IPS DF 6.9 (cell line): ENCODE measurements at regions not wholly inside any gene's neighbourhood (a gene's known extent, or its start where the extent isn't known, plus 50 kb on each side); places are given as distances from the start of the nearest gene placed in this dataset.

Source experiments
- DNase-seq: peaks from one replicate; pipeline ENCODE4 v3.0.0-alpha.2; 2013; ENCODE audit warnings: low read depth, low spot score
- H3K27ac ChIP-seq: one replicate; pipeline ENCODE4 v1.5.1; 2013; ENCODE audit warnings: low read length, control low read depth
- H3K27me3 ChIP-seq: 2 replicates; pipeline ENCODE4 v1.6.1; 2013; ENCODE audit warnings: mild to moderate bottlenecking, low read length; ENCODE audit not compliant: control insufficient read depth, insufficient read depth
- H3K36me3 ChIP-seq: 2 replicates; pipeline ENCODE4 v1.6.1; 2013; ENCODE audit warnings: low read length; ENCODE audit not compliant: control insufficient read depth, insufficient read depth
- H3K4me1 ChIP-seq: 2 replicates; pipeline ENCODE4 v1.6.1; 2013; ENCODE audit warnings: low read length; ENCODE audit not compliant: control insufficient read depth, insufficient read depth
- H3K4me3 ChIP-seq: 2 replicates; pipeline ENCODE4 v1.5.1; 2013; ENCODE audit warnings: mild to moderate bottlenecking, low read length
- H3K9me3 ChIP-seq: 2 replicates; pipeline ENCODE4 v1.6.1; 2013; ENCODE audit warnings: low read length, inconsistent platforms; ENCODE audit not compliant: control insufficient read depth, insufficient read depth
- WGBS: extraction: QIAGEN DNeasy Blood & Tissue Kit; methylation state at CpG from one replicate; pipeline ENCODE4 v1.1.7; 2013; ENCODE audit warnings: mixed read lengths, missing lambda C conversion rate; ENCODE audit not compliant: insufficient read length, insufficient coverage; 5-methylcytosine and 5-hydroxymethylcytosine counted together

DNA sequence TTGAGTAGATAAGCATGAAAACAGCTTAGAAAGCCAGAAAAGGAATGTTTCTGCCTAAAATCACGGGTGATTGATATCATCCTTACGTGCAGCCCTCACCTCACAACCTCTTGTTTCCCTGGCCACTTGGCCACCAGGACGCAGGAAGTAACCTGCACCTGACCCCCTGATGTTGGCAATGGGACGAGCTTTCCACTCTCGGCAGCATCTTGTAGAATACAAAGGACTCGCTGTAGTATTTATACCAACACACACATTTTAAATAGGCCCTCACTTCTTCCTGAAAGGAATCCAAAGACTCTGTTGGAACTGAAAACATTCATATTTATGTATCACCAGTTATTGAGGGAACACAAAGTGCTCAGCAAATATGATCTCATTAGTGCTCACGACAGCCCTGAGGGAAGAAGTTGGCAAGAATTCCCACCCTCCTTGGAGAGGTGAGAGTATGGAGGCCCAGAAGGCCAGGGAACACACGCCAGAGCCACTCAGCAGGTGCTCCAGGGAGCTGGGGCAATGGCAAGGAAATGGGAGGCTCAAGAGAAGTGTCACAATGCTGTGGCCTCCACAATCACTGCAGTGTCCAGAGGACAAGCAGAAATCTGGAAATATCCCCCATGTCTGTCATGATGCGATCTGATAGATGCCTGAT, 103.3 kb upstream of the KIT start:
- no peaks in the 10 kb centered on the region for H3K27me3 ChIP-seq
- no peak for DNase-seq
- no peak overlapping the region for H3K4me3 ChIP-seq
- H3K4me1 ChIP-seq, result no peaks in the 10 kb centered on the region
- no peak overlapping the region for H3K27ac ChIP-seq
- no peaks in the 10 kb centered on the region for H3K9me3 ChIP-seq
- H3K36me3 ChIP-seq, result no peaks in the 10 kb centered on the region
- no CpG with 5 or more reads among the region's 9 CpGs for WGBS

DNA sequence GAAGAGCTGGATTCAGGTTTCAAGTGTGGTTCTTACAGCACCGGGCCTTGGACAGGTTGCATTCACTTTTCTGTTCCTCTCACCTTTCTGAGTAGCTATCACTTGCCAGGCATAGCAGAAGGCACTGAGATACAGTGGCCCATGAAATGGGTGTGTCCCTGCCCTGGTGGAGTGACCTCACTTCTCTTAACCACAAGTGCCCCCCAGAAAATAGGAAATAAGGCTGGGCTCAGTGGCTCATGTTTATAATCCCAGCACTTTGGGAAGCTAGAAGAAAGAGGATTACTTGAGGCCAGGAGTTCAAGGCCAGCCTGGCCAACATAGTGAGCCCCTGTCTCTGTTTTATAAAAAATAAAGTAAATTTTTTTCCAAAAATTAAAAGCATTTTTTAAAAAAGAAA, 101.7 kb upstream of the KIT start:
- Histone ChIP-seq H3K36me3 (no peaks in the 10 kb centered on the region), H3K9me3 (no peaks in the 10 kb centered on the region), H3K27ac (no peak overlapping the region), H3K4me1 (no peaks in the 10 kb centered on the region), H3K4me3 (no peak overlapping the region), H3K27me3 (no peaks in the 10 kb centered on the region)
- no peak for DNase-seq
- WGBS, result no CpG with 5 or more reads among the region's 1 CpG

DNA sequence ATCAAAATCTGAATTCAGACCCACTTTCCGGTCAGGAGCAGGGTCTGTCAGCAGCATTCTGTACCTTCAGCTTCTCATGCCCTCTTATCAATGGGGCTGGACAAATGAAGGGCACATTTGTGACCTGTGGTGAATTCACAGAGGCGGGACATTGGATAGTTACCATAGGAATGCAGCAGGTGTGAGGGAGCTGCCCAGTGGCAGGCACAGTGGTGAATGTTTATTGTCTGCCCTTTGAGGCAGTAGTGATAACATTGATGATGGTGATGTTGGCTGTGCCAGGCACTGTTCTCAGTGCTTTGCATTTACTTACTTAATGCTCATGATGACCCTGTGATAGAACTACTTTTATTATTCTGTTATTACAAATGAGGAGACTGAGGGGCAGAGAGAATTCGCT, 101.2 kb upstream of the KIT start:
- Histone ChIP-seq H3K27ac (no peak overlapping the region), H3K36me3 (no peaks in the 10 kb centered on the region), H3K27me3 (no peaks in the 10 kb centered on the region), H3K9me3 (no peaks in the 10 kb centered on the region), H3K4me3 (no peak overlapping the region), H3K4me1 (no peaks in the 10 kb centered on the region)
- WGBS, result no CpG with 5 or more reads among the region's 3 CpGs
- no peak for DNase-seq

DNA sequence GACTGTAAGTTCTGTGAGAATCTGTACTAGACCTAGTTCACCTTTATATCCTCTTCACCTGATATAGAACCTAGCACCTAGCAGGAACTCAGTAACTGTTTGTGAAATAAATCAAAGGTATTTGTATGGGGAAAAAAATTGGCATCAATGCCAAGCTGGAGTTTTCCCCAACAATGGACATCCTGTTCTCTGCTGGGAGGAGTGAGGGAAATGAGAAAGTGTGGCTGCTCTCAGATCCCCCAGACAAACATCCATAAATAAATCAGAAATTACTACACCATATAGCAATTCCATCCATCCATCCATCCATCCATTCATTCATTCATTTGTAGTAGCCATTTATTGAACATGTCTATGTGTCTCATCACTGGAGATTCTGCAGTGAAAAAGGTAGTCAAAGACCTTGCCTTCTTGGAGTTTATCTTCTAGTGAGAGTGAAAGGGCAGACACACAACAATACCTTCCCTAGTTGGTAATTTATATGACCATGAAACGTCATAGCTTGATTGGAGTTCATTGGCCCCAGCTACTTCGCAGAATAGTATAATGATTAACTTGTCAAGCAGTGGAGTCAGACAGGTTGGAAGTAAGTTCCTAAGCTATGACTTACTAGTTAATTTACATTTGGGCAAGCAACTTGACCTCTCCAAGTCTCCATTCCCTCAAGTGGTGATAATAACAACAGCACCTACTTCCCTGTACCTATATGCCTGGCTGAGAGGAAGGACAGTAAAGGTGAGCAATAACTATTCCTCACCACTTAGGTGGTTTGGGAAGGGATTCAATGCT, 98.7 kb upstream of the KIT start:
- no CpG with 5 or more reads among the region's 2 CpGs for WGBS
- no peak for DNase-seq

DNA sequence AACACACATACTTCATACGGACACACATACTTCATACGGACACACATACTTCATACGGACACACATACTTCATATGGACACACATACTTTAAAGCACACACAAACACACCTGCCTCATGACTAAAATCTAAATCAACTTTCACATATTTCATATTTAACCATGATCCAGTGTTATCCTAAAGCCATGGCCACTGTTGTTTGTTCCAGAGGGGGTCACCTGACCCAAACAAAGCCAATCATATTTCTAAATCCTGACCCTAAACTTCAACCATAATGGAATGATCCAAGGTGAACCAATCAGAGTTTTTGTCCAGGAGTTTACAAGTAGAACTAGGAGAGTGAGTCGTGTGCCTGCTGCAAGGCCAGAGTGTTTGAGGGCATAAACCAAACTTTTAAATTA, 97.2 kb upstream of the KIT start:
- Histone ChIP-seq H3K36me3 (no peaks in the 10 kb centered on the region), H3K4me3 (no peak overlapping the region), H3K27me3 (no peaks in the 10 kb centered on the region), H3K27ac (no peak overlapping the region), H3K4me1 (peaks cover 2% of the 10 kb centered on the region; the same call in 1 of the 2 replicates), H3K9me3 (no peaks in the 10 kb centered on the region)
- WGBS, result no CpG with 5 or more reads among the region's 4 CpGs
- DNase-seq, result no peak

More for the DNA sequence above, 98.7 kb upstream of the KIT start:
- Histone ChIP-seq H3K27ac (no peak overlapping the region), H3K4me3 (no peak overlapping the region), H3K4me1 (peaks cover 2% of the 10 kb centered on the region; the same call in 1 of the 2 replicates), H3K36me3 (no peaks in the 10 kb centered on the region), H3K9me3 (no peaks in the 10 kb centered on the region), H3K27me3 (no peaks in the 10 kb centered on the region)

DNA sequence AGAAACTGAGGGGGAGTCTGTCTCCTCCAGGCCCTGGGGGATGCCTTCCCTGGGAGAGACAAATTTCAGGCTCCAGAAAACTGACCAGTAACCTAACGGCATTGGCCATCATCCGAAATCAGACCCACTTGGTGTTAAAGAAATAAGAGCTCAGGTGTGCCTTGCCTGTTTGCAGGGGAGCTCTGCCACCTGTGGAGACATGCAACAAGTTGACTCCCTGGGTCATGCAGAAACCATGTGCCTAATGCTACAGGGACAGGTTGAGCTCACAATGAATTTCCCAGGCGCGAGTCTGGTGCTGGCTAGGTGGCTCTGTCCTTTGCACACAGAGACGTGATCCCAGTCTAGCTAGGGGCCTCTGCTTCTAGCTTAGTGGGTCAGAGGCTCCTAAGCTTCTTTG, 95.8 kb upstream of the KIT start:
- no peaks in the 10 kb centered on the region for H3K36me3 ChIP-seq
- H3K9me3 ChIP-seq, result no peaks in the 10 kb centered on the region
- no peak overlapping the region for H3K4me3 ChIP-seq
- H3K4me1 ChIP-seq, result peaks cover 2% of the 10 kb centered on the region; the same call in 1 of the 2 replicates
- no peaks in the 10 kb centered on the region for H3K27me3 ChIP-seq
- DNase-seq, result no peak
- WGBS, result no CpG with 5 or more reads among the region's 5 CpGs
- no peak overlapping the region for H3K27ac ChIP-seq

DNA sequence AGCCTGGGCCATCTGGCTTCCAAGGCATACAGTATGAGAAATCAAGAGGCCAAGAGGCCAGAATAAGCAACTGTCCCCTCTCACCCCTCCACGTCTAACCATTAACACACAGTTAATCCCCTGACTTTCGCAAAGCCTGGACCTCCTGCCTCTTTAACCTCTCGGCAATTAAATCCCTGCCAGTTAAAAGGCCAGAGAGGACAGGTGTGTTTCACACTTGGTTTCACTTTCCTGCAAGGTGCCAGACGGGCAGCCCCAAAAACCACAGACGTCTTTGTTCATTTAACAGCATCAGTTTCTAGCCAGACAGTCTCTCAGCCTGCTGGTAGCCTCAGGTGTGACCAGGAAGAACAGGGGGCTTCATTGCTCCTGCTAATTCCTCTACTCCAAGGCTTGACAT, 91.1 kb upstream of the KIT start:
- peaks cover 2% of the 10 kb centered on the region; the same call in 1 of the 2 replicates for H3K4me1 ChIP-seq
- H3K4me3 ChIP-seq, result no peak overlapping the region
- DNase-seq, result no peak
- no peaks in the 10 kb centered on the region for H3K27me3 ChIP-seq
- no peaks in the 10 kb centered on the region for H3K9me3 ChIP-seq
- H3K36me3 ChIP-seq, result no peaks in the 10 kb centered on the region
- WGBS, result no CpG with 5 or more reads among the region's 5 CpGs
- no peak overlapping the region for H3K27ac ChIP-seq

DNA sequence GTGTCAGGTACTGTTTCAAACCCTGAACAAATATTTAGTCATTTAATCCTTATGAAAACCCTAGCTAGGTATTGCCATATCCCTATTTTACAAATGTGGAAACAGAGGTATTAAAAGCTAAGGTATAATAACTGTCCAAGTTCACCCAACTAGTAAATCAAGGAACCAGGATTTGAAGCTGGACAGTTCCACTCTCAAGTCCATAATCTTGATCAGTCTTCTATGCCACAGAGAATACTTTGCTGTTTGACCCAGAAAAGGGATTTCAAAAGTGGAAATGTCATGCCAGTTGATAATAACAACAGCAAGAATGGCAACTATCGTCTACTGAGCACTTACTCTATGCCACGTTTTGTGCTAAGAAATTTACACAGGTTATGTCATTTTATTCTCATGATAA, 90.4 kb upstream of the KIT start:
- H3K4me3 ChIP-seq, result no peak overlapping the region
- WGBS, result no CpG with 5 or more reads among the region's 2 CpGs
- H3K4me1 ChIP-seq, result no peaks in the 10 kb centered on the region
- no peaks in the 10 kb centered on the region for H3K36me3 ChIP-seq
- DNase-seq, result no peak
- H3K27ac ChIP-seq, result no peak overlapping the region
- H3K9me3 ChIP-seq, result no peaks in the 10 kb centered on the region
- H3K27me3 ChIP-seq, result no peaks in the 10 kb centered on the region; the same call in 1 of the 2 replicates

DNA sequence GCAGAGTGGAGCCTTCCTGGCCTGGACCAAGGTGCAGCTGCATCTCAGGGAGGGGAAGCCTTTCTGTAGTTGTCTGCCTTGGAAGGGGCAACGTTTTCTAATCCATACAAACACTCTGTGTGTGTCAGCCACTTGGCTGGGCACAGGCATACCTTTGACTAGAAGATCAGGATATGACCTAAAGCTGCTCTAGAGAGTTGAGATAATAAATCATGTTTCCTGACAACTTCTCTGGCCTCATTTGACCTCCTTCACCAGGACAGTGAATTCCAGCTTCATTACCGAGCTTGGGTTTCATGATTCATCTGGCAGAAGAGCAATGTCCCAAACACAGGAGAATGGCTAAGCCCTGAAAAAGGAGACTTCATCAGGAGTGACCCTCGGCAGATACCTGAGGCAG, 89.6 kb upstream of the KIT start:
- no peaks in the 10 kb centered on the region for H3K4me1 ChIP-seq
- H3K9me3 ChIP-seq, result no peaks in the 10 kb centered on the region
- H3K27ac ChIP-seq, result no peak overlapping the region
- no peak overlapping the region for H3K4me3 ChIP-seq
- no peaks in the 10 kb centered on the region for H3K36me3 ChIP-seq
- no peaks in the 10 kb centered on the region; the same call in 1 of the 2 replicates for H3K27me3 ChIP-seq
- DNase-seq, result no peak
- no CpG with 5 or more reads among the region's 3 CpGs for WGBS

DNA sequence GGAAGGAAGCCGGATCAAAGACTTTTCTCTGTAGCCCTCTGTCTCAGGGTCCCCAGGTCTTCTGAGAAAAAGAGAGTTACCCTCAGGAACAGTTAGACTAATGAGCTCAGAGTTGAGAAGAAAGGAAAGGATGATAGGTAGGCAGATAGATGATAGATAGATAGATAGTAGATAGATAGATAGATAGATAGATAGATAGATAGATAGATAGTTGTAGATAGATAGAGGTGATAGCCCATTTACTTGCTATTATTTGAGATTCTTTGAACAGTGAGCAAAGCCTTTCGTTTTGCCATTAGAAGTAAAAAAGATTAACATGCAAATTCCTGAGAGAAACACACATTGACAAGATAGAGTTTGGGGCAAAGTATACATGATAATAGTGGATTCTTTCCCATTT, 86.9 kb upstream of the KIT start:
- no peaks in the 10 kb centered on the region for H3K36me3 ChIP-seq
- WGBS, result no CpG with 5 or more reads among the region's 2 CpGs
- H3K4me3 ChIP-seq, result no peak overlapping the region
- no peaks in the 10 kb centered on the region; the same call in 1 of the 2 replicates for H3K27me3 ChIP-seq
- H3K27ac ChIP-seq, result no peak overlapping the region
- H3K9me3 ChIP-seq, result no peaks in the 10 kb centered on the region
- DNase-seq, result no peak
- no peaks in the 10 kb centered on the region for H3K4me1 ChIP-seq
